ENCODE measurements at regions not wholly inside any gene's neighbourhood (a gene's known extent, or its start where the extent isn't known, plus 50 kb on each side); places are given as distances from the start of the nearest gene placed in this dataset.

DNA sequence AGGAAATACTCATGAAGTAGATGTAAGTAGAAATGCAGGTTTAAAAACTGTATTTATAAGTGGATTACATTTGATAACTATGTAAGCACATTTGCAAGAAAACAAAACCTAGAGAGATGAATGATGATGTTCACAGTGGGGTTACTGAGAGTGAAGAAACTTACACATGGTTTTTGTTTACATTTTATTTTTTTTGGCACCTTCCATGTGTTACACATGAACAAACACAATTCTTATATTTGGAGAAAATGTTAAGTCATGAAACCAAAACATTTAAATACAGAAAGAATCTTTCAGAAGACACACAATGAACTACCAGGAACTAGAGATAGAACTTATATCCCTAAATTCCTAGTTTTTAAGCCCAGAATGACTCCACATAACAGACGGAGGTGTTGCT, 51.5 kb upstream of the SPATA31E1 start:
- H3K27ac ChIP-seq, result no peak overlapping the region
- TF ChIP-seq, protein P1, sequence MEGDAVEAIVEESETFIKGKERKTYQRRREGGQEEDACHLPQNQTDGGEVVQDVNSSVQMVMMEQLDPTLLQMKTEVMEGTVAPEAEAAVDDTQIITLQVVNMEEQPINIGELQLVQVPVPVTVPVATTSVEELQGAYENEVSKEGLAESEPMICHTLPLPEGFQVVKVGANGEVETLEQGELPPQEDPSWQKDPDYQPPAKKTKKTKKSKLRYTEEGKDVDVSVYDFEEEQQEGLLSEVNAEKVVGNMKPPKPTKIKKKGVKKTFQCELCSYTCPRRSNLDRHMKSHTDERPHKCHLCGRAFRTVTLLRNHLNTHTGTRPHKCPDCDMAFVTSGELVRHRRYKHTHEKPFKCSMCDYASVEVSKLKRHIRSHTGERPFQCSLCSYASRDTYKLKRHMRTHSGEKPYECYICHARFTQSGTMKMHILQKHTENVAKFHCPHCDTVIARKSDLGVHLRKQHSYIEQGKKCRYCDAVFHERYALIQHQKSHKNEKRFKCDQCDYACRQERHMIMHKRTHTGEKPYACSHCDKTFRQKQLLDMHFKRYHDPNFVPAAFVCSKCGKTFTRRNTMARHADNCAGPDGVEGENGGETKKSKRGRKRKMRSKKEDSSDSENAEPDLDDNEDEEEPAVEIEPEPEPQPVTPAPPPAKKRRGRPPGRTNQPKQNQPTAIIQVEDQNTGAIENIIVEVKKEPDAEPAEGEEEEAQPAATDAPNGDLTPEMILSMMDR (IDR thresholded peaks at IDR 0.05), result no peak
- TF ChIP-seq ZFX (IDR thresholded peaks at IDR 0.05; ENCODE audit: borderline replicate concordance), result no peak

Data from 22Rv1 (cell line).